ENCODE measurements at regions not wholly inside any gene's neighbourhood (a gene's known extent, or its start where the extent isn't known, plus 50 kb on each side); places are given as distances from the start of the nearest gene placed in this dataset.

DNA sequence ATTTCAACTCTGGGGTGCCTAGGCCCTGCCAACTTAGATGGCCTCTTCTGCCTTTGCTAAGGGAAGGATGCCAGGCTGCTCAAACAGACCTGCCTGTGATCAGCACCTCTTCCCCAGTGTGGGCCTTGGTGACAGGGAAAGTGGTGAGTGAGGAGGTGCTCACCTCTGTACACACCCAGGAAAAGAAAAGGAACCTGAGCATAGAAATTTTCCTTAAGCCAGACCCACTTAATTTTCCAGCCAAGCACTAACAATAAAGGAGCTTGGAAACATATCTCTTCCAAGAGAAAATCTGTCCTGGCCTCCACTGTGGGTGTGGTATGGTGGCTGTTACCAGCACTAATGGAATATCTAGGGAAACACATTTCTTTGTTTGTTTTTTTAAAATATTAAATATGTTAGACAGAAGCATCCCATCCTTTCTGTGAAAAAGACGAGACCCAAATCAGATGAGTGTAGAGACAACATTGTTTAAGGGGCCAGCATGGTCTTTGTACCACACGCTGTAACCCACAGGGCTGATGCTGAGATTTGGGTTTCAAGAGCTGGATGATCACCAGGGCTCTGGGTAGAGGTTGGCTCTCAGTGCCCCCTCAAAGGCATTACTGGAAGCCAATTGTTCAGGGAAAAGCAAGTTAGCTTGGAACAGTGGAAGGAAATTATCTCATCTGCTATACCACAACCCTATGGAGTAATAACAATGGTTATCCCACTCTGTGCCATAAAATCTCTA is 472.2 kb downstream of the INSC start:
- Histone ChIP-seq H3K27me3 (ENCODE audit: control insufficient read depth, insufficient read depth, low read length) (no peaks in the 10 kb centered on the region), H3K9me3 (ENCODE audit: control insufficient read depth, insufficient read depth, low read depth, low read length) (no peaks in the 10 kb centered on the region), H3K4me3 (ENCODE audit: low read depth in 2 of 2, low read length in 2 of 2) (no peak overlapping the region), H3K27ac (ENCODE audit: low read length) (no peak overlapping the region), H3K36me3 (ENCODE audit: control insufficient read depth, insufficient read depth, low read length) (no peaks in the 10 kb centered on the region), H3K4me1 (ENCODE audit: control insufficient read depth, insufficient read depth, low read length) (no peaks in the 10 kb centered on the region)
- CTCF ChIA-PET = no interaction called here
- DNase-seq (ENCODE audit: low read depth, low spot score) (no peak), ATAC-seq (no peak)
- TF ChIP-seq TCF7L2 (IDR thresholded peaks at IDR 0.05; ENCODE audit: low read depth, low read length) (no peak), POLR2AphosphoS5 (IDR thresholded peaks at IDR 0.05; ENCODE audit: low read depth, low read length) (no peak), SIN3A (IDR thresholded peaks at IDR 0.05; ENCODE audit: borderline replicate concordance, insufficient read depth, low read depth, low read length) (no peak)
- TF ChIP-seq, protein P1, sequence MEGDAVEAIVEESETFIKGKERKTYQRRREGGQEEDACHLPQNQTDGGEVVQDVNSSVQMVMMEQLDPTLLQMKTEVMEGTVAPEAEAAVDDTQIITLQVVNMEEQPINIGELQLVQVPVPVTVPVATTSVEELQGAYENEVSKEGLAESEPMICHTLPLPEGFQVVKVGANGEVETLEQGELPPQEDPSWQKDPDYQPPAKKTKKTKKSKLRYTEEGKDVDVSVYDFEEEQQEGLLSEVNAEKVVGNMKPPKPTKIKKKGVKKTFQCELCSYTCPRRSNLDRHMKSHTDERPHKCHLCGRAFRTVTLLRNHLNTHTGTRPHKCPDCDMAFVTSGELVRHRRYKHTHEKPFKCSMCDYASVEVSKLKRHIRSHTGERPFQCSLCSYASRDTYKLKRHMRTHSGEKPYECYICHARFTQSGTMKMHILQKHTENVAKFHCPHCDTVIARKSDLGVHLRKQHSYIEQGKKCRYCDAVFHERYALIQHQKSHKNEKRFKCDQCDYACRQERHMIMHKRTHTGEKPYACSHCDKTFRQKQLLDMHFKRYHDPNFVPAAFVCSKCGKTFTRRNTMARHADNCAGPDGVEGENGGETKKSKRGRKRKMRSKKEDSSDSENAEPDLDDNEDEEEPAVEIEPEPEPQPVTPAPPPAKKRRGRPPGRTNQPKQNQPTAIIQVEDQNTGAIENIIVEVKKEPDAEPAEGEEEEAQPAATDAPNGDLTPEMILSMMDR (IDR thresholded peaks at IDR 0.05) = no peak
- TF ChIP-seq, protein P2, sequence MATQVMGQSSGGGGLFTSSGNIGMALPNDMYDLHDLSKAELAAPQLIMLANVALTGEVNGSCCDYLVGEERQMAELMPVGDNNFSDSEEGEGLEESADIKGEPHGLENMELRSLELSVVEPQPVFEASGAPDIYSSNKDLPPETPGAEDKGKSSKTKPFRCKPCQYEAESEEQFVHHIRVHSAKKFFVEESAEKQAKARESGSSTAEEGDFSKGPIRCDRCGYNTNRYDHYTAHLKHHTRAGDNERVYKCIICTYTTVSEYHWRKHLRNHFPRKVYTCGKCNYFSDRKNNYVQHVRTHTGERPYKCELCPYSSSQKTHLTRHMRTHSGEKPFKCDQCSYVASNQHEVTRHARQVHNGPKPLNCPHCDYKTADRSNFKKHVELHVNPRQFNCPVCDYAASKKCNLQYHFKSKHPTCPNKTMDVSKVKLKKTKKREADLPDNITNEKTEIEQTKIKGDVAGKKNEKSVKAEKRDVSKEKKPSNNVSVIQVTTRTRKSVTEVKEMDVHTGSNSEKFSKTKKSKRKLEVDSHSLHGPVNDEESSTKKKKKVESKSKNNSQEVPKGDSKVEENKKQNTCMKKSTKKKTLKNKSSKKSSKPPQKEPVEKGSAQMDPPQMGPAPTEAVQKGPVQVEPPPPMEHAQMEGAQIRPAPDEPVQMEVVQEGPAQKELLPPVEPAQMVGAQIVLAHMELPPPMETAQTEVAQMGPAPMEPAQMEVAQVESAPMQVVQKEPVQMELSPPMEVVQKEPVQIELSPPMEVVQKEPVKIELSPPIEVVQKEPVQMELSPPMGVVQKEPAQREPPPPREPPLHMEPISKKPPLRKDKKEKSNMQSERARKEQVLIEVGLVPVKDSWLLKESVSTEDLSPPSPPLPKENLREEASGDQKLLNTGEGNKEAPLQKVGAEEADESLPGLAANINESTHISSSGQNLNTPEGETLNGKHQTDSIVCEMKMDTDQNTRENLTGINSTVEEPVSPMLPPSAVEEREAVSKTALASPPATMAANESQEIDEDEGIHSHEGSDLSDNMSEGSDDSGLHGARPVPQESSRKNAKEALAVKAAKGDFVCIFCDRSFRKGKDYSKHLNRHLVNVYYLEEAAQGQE (IDR thresholded peaks at IDR 0.05; ENCODE audit: insufficient read depth in 1 of 2, low read depth in 2 of 2, low read length in 1 of 2) = no peak
- POLR2A ChIA-PET = no interaction called here
- no TSS peak for BruUV-seq (replicated peaks)
- intact Hi-C loops (cut with micrococcal nuclease; ENCODE audit: unreplicated experiment) = no loop called here
- in situ Hi-C loops (cut with HindIII; ENCODE audit: low pct_unique_long_range_greater_than_20kb, low sequenced_read_pairs) = no loop called here

- BruUV-seq (replicated peaks) = no TSS peak
- H3K27me3 ChIP-seq (ENCODE audit: control insufficient read depth, insufficient read depth, low read length) = no peaks in the 10 kb centered on the region
- intact Hi-C loops (cut with micrococcal nuclease; ENCODE audit: unreplicated experiment) = no loop called here
- in situ Hi-C loops (cut with HindIII; ENCODE audit: low pct_unique_long_range_greater_than_20kb, low sequenced_read_pairs) = no loop called here
- H3K27ac ChIP-seq (ENCODE audit: low read length) = no peak overlapping the region
- ATAC-seq (no peak), DNase-seq (ENCODE audit: low read depth, low spot score) (no peak)
- no peaks in the 10 kb centered on the region for H3K4me1 ChIP-seq (ENCODE audit: control insufficient read depth, insufficient read depth, low read length)
- CTCF ChIA-PET = interaction anchor here (0.6 kb wide), 1 partner anchor 388 kb away, joined by 4 read pairs; no protein-coding TSS in a partner anchor
- POLR2A ChIA-PET = no interaction called here
- TF ChIP-seq, protein P1 (IDR thresholded peaks at IDR 0.05) = no peak
- TF ChIP-seq, protein P2 (IDR thresholded peaks at IDR 0.05; ENCODE audit: insufficient read depth in 1 of 2, low read depth in 2 of 2, low read length in 1 of 2) = no peak
- TF ChIP-seq POLR2AphosphoS5 (IDR thresholded peaks at IDR 0.05; ENCODE audit: low read depth, low read length) = no peak
- TF ChIP-seq SIN3A (IDR thresholded peaks at IDR 0.05; ENCODE audit: borderline replicate concordance, insufficient read depth, low read depth, low read length) = no peak
- TF ChIP-seq TCF7L2 (IDR thresholded peaks at IDR 0.05; ENCODE audit: low read depth, low read length) = no peak
- H3K36me3 ChIP-seq (ENCODE audit: control insufficient read depth, insufficient read depth, low read length) = no peaks in the 10 kb centered on the region
- H3K9me3 ChIP-seq (ENCODE audit: control insufficient read depth, insufficient read depth, low read depth, low read length) = no peaks in the 10 kb centered on the region
- H3K4me3 ChIP-seq (ENCODE audit: low read depth in 2 of 2, low read length in 2 of 2) = no peak overlapping the region
Measured at GRCh38 chr11:15589070-15589626, 474.4 kb downstream of the INSC start.

Data from Panc1 (cell line).